Neuron (in vitro differentiated cells): ENCODE measurements at regions not wholly inside any gene's neighbourhood (a gene's known extent, or its start where the extent isn't known, plus 50 kb on each side); places are given as distances from the start of the nearest gene placed in this dataset.

Experiments used
- H2AFZ ChIP-seq: one replicate; pipeline ENCODE4 v1.6.1; 2013; ENCODE audit warnings: low read depth, mild to moderate bottlenecking, inconsistent platforms, low read length, moderate library complexity
- H3K27me3 ChIP-seq: one replicate; pipeline ENCODE4 v1.6.1; 2013; ENCODE audit warnings: low read length; ENCODE audit not compliant: insufficient read depth
- H3K36me3 ChIP-seq: one replicate; pipeline ENCODE4 v1.6.1; 2013; ENCODE audit warnings: low read length; ENCODE audit not compliant: insufficient read depth
- H3K4me1 ChIP-seq: one replicate; pipeline ENCODE4 v1.6.1; 2013; ENCODE audit warnings: low read length; ENCODE audit not compliant: insufficient read depth
- H3K4me3 ChIP-seq: 2 replicates; pipeline ENCODE4 v1.5.1; 2013; ENCODE audit warnings: mild to moderate bottlenecking, low read length, moderate library complexity
- H3K9me3 ChIP-seq: one replicate; pipeline ENCODE4 v1.6.1; 2013; ENCODE audit warnings: low read length

- Histone ChIP-seq H3K4me1 (peaks cover 3% of the 10 kb centered on the region), H3K4me3 (no peak overlapping the region), H3K36me3 (no peaks in the 10 kb centered on the region), H3K27me3 (no peaks in the 10 kb centered on the region), H3K9me3 (no peaks in the 10 kb centered on the region), H2AFZ (no peak overlapping the region)
Observed at GRCh38 chr2:221704442-221704841, 132.3 kb upstream of the EPHA4 start.

DNA sequence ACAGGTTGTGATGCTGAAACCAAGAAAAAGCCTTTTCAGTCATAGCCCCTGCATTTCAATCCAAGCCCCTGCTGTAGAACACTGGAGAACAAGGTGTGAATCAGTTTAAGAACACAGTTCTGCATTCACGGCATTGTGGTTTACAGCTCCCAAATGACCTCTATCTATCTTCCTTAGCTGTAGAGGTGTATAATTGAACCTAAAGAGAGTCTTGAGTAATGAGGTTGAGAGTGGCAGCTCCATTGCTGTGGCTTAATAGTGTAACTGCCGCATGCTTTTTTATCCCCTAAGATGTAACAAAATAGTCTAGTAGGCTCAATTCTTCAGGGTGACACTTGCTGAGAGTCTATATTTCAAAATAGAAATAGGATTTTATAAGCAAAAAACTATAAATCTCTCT lies 121.3 kb upstream of the EPHA4 start:
- Histone ChIP-seq H3K4me3 (no peak overlapping the region), H2AFZ (no peak overlapping the region), H3K36me3 (no peaks in the 10 kb centered on the region), H3K27me3 (no peaks in the 10 kb centered on the region), H3K4me1 (no peaks in the 10 kb centered on the region), H3K9me3 (no peaks in the 10 kb centered on the region)

DNA sequence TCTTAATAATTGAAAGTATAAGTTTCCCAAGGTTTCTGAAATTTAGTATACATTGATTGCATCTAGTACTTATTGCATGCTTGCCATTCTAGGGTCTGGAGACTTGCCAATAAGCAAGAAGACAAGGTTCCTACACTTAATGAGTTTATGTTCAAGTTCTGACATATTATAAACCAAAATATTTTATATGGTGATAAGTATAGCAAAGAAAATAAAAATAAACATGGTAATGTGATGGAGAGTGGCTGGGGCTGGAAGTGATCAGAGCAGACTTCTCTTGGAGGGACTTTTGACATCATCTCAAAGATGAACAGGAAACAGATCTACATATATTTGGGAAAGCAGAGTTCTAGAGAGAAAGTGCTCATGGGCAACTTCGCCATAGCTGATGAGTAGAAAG lies 119.5 kb upstream of the EPHA4 start:
- Histone ChIP-seq H3K4me1 (no peaks in the 10 kb centered on the region), H3K27me3 (no peaks in the 10 kb centered on the region), H3K4me3 (no peak overlapping the region), H2AFZ (no peak overlapping the region), H3K36me3 (no peaks in the 10 kb centered on the region), H3K9me3 (no peaks in the 10 kb centered on the region)

DNA sequence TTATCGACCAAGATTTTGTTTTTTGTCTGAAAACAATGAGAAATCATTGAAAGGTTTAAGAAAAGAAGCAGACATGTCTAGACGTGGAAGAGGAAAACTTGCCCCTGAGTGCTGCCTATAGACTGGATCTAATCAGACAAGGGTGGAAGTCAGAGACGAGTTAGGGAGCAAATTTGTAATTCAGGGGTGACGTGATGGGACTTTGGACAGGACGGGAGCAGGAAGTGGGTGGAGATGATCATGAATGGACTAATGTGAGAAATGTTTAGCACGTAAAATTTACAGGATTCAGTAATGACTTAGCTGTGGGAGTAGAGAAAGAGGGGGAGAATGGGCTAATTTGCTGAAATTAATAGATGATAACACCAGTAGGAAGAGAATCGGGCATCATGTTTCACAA lies 117.0 kb upstream of the EPHA4 start:
- no peak overlapping the region for H2AFZ ChIP-seq
- H3K36me3 ChIP-seq = no peaks in the 10 kb centered on the region
- no peaks in the 10 kb centered on the region for H3K4me1 ChIP-seq
- no peaks in the 10 kb centered on the region for H3K27me3 ChIP-seq
- no peak overlapping the region for H3K4me3 ChIP-seq
- no peaks in the 10 kb centered on the region for H3K9me3 ChIP-seq

- H3K4me1 ChIP-seq = peaks cover 21% of the 10 kb centered on the region
- H3K36me3 ChIP-seq = no peaks in the 10 kb centered on the region
- no peaks in the 10 kb centered on the region for H3K9me3 ChIP-seq
- H3K27me3 ChIP-seq = no peaks in the 10 kb centered on the region
- no peak overlapping the region for H3K4me3 ChIP-seq
- H2AFZ ChIP-seq = no peak overlapping the region
Observed at GRCh38 chr2:221680548-221680947, 108.4 kb upstream of the EPHA4 start.

- H3K9me3 ChIP-seq = no peaks in the 10 kb centered on the region
- H3K4me3 ChIP-seq = no peak overlapping the region
- no peak overlapping the region for H2AFZ ChIP-seq
- H3K4me1 ChIP-seq = peaks cover 25% of the 10 kb centered on the region
- no peaks in the 10 kb centered on the region for H3K36me3 ChIP-seq
- no peaks in the 10 kb centered on the region for H3K27me3 ChIP-seq
Observed at GRCh38 chr2:221677688-221678087, 105.6 kb upstream of the EPHA4 start.

- Histone ChIP-seq H3K27me3 (no peaks in the 10 kb centered on the region), H3K4me1 (peaks cover 25% of the 10 kb centered on the region), H3K9me3 (no peaks in the 10 kb centered on the region), H2AFZ (no peak overlapping the region), H3K36me3 (no peaks in the 10 kb centered on the region), H3K4me3 (no peak overlapping the region)
Observed at GRCh38 chr2:221676566-221677172, 104.6 kb upstream of the EPHA4 start.

GRCh38 chr2:221675201-221675908 lies 103.3 kb upstream of the EPHA4 start:
- peaks cover 17% of the 10 kb centered on the region for H3K4me1 ChIP-seq
- no peaks in the 10 kb centered on the region for H3K36me3 ChIP-seq
- no peak overlapping the region for H3K4me3 ChIP-seq
- no peaks in the 10 kb centered on the region for H3K27me3 ChIP-seq
- H3K9me3 ChIP-seq = no peaks in the 10 kb centered on the region
- no peak overlapping the region for H2AFZ ChIP-seq

- Histone ChIP-seq H3K27me3 (no peaks in the 10 kb centered on the region), H3K4me3 (no peak overlapping the region), H2AFZ (no peak overlapping the region), H3K4me1 (peaks cover 8% of the 10 kb centered on the region), H3K36me3 (no peaks in the 10 kb centered on the region), H3K9me3 (no peaks in the 10 kb centered on the region)
Observed at GRCh38 chr2:221674446-221674845, 102.3 kb upstream of the EPHA4 start.

DNA sequence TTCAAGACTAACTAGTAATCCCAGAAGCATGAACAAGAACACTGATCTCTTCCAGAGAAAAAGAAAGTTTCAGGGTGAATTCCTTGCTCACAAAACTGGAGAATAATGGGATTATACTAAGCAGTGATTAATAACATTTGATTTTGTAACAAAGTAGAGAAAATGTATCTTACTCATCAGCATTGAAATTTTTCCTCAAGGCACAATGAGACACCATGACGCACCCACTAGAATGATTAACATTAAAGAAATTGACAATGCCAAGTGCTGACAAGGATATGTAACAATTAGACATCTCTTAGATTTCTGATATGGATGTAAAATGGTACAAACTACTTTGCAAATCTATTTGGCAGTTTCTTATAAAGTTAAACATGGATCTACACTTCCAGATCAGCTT lies 101.1 kb upstream of the EPHA4 start:
- Histone ChIP-seq H3K36me3 (no peaks in the 10 kb centered on the region), H3K4me3 (no peak overlapping the region), H3K27me3 (no peaks in the 10 kb centered on the region)

DNA sequence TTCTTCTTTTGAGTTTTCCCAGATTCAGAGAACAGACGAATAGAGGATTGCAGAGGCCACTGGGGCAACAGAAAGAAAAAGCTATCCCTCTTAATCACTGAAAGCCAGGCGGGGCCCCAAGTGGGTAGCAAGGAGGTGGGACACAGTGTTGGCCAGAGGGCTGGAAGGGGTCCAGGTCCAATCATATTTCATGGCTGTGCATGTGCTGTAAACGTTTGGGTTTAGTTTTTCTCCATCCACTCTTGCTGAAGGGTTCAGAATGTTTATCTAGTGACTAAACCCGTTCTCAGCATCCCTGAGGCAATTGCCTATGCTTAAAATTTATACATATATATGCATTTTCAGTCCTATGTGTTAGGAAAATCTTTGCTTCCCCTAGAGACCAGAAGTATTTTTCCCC lies 99.4 kb upstream of the EPHA4 start:
- Histone ChIP-seq H3K36me3 (no peaks in the 10 kb centered on the region), H2AFZ (no peak overlapping the region), H3K4me3 (no peak overlapping the region), H3K27me3 (no peaks in the 10 kb centered on the region), H3K9me3 (no peaks in the 10 kb centered on the region), H3K4me1 (peaks cover 5% of the 10 kb centered on the region)

More for the DNA sequence above, 101.1 kb upstream of the EPHA4 start:
- no peak overlapping the region for H2AFZ ChIP-seq
- peaks cover 5% of the 10 kb centered on the region for H3K4me1 ChIP-seq
- H3K9me3 ChIP-seq = no peaks in the 10 kb centered on the region

- Histone ChIP-seq H3K27me3 (no peaks in the 10 kb centered on the region), H2AFZ (no peak overlapping the region), H3K36me3 (no peaks in the 10 kb centered on the region), H3K4me3 (no peak overlapping the region), H3K9me3 (no peaks in the 10 kb centered on the region), H3K4me1 (no peaks in the 10 kb centered on the region)
Observed at GRCh38 chr2:221662689-221663391, 90.7 kb upstream of the EPHA4 start.

GRCh38 chr2:221657806-221658205 lies 85.7 kb upstream of the EPHA4 start:
- Histone ChIP-seq H3K9me3 (no peaks in the 10 kb centered on the region), H3K36me3 (no peaks in the 10 kb centered on the region), H3K4me1 (peaks cover 10% of the 10 kb centered on the region), H2AFZ (no peak overlapping the region), H3K4me3 (no peak overlapping the region), H3K27me3 (peaks cover 3% of the 10 kb centered on the region)
